Ishikawa (cell line): ENCODE measurements at regions not wholly inside any gene's neighbourhood (a gene's known extent, or its start where the extent isn't known, plus 50 kb on each side); places are given as distances from the start of the nearest gene placed in this dataset.

Experiments used
- CEBPB ChIP-seq: IDR thresholded peaks from 2 replicates; pipeline ENCODE4 v1.6.1; 2012
- CREB1 ChIP-seq: IDR thresholded peaks from 2 replicates; pipeline ENCODE4 v1.6.1; 2012; ENCODE audit warnings: low read depth
- EGR1 ChIP-seq: IDR thresholded peaks from 2 replicates; pipeline ENCODE4 v1.6.1; 2012
- EP300 ChIP-seq: IDR thresholded peaks from 2 replicates; pipeline ENCODE4 v1.6.1; 2012; ENCODE audit warnings: borderline replicate concordance
- FOXM1 ChIP-seq: IDR thresholded peaks from 2 replicates; pipeline ENCODE4 v1.6.1; 2012; ENCODE audit warnings: low read depth, borderline replicate concordance
- NFIC ChIP-seq: IDR thresholded peaks from 2 replicates; pipeline ENCODE4 v1.6.1; 2012
- RAD21 ChIP-seq: IDR thresholded peaks from 2 replicates; pipeline ENCODE4 v1.6.1; 2012; ENCODE audit warnings: low read depth
- TAF1 ChIP-seq: IDR thresholded peaks from 2 replicates; pipeline ENCODE4 v1.6.1; 2012; ENCODE audit warnings: low read depth, mild to moderate bottlenecking
- TCF12 ChIP-seq: IDR thresholded peaks from 2 replicates; pipeline ENCODE4 v1.6.1; 2012; ENCODE audit warnings: low read depth
- TEAD4 ChIP-seq: IDR thresholded peaks from 2 replicates; pipeline ENCODE4 v1.6.1; 2012
- YY1 ChIP-seq: IDR thresholded peaks from 2 replicates; pipeline ENCODE4 v1.6.1; 2012; ENCODE audit warnings: low read depth
- ZBTB7A ChIP-seq: IDR thresholded peaks from 2 replicates; pipeline ENCODE4 v1.6.1; 2012; ENCODE audit warnings: low read depth
- TF ChIP-seq, protein P1 (sequence below): IDR thresholded peaks from 2 replicates; pipeline ENCODE4 v1.6.1; 2012; ENCODE audit warnings: low read depth, mild to moderate bottlenecking
- TF ChIP-seq, protein P2 (sequence below): IDR thresholded peaks from 2 replicates; pipeline ENCODE4 v1.6.1; 2012
- TF ChIP-seq, protein P3 (sequence below): IDR thresholded peaks from 2 replicates; pipeline ENCODE4 v1.6.1; 2012

DNA sequence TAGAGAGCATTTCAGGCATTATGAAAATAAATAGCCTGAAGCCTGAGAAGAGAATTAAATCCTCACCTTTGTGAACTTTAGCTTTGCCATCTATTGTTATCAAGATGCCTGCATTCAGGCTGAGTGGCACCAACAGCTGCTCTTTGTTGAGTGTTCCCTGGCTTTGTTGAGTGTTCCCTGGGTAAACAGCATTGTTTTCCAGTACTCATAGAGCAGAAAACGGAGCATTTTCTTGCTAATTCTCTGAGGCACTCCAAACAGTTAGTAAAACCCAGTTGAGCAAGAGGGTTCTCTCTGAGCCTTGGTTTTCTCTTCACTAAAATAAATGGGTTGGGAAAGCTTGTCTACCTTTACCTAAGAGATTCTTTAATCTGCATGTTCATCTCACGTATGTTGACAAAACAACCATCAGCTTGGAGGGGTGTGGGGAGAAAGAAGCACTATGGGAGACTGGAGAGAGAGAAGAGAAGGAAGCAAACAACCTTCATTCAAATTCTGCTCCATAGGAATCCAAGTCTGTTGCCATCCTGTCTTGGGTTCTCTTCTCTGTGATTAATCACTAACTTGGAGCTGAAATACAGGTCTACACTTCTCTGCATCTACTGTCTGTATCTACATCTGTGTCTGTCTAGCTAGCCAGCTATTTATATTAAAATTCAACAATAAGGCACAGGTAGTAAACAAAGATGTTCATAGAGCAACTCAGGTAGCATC is 567.0 kb upstream of the SOX11 start:
- TF ChIP-seq TAF1 (no peak), CEBPB (no peak), CREB1 (no peak), RAD21 (no peak), EP300 (no peak), NFIC (no peak), TEAD4 (no peak), TCF12 (no peak), FOXM1 (no peak), ZBTB7A (no peak)
- TF ChIP-seq, protein P1, sequence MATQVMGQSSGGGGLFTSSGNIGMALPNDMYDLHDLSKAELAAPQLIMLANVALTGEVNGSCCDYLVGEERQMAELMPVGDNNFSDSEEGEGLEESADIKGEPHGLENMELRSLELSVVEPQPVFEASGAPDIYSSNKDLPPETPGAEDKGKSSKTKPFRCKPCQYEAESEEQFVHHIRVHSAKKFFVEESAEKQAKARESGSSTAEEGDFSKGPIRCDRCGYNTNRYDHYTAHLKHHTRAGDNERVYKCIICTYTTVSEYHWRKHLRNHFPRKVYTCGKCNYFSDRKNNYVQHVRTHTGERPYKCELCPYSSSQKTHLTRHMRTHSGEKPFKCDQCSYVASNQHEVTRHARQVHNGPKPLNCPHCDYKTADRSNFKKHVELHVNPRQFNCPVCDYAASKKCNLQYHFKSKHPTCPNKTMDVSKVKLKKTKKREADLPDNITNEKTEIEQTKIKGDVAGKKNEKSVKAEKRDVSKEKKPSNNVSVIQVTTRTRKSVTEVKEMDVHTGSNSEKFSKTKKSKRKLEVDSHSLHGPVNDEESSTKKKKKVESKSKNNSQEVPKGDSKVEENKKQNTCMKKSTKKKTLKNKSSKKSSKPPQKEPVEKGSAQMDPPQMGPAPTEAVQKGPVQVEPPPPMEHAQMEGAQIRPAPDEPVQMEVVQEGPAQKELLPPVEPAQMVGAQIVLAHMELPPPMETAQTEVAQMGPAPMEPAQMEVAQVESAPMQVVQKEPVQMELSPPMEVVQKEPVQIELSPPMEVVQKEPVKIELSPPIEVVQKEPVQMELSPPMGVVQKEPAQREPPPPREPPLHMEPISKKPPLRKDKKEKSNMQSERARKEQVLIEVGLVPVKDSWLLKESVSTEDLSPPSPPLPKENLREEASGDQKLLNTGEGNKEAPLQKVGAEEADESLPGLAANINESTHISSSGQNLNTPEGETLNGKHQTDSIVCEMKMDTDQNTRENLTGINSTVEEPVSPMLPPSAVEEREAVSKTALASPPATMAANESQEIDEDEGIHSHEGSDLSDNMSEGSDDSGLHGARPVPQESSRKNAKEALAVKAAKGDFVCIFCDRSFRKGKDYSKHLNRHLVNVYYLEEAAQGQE: no peak
- TF ChIP-seq, protein P2, sequence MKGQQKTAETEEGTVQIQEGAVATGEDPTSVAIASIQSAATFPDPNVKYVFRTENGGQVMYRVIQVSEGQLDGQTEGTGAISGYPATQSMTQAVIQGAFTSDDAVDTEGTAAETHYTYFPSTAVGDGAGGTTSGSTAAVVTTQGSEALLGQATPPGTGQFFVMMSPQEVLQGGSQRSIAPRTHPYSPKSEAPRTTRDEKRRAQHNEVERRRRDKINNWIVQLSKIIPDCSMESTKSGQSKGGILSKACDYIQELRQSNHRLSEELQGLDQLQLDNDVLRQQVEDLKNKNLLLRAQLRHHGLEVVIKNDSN: no peak
- TF ChIP-seq, protein P3, sequence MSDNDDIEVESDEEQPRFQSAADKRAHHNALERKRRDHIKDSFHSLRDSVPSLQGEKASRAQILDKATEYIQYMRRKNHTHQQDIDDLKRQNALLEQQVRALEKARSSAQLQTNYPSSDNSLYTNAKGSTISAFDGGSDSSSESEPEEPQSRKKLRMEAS: no peak

DNA sequence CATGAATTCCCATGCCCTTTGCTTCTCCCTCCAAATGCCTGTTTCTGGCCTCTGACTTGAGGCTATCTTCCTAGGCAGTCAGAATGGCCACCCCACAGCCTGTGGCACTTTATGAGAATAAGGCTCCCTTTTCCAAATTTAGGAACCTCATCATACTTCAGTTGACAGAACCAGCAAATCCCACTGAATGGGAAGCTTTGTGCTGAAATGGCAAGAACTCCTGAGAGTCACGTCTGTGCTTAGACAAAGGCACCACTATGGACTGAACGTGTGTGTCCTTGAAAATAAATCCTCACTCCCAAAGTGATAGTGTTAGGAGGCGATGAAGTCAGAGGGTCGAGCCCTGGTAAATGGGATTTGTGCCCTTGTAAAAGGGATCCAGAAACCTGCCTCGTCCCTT is 559.9 kb upstream of the SOX11 start:
- TF ChIP-seq TAF1 (no peak), TEAD4 (no peak), EP300 (no peak), TCF12 (no peak), YY1 (no peak), ZBTB7A (no peak), FOXM1 (no peak), RAD21 (no peak), CREB1 (no peak), CEBPB (no peak), NFIC (no peak), EGR1 (no peak)
- TF ChIP-seq, protein P1: no peak
- TF ChIP-seq, protein P3: no peak
- TF ChIP-seq, protein P2: no peak

DNA sequence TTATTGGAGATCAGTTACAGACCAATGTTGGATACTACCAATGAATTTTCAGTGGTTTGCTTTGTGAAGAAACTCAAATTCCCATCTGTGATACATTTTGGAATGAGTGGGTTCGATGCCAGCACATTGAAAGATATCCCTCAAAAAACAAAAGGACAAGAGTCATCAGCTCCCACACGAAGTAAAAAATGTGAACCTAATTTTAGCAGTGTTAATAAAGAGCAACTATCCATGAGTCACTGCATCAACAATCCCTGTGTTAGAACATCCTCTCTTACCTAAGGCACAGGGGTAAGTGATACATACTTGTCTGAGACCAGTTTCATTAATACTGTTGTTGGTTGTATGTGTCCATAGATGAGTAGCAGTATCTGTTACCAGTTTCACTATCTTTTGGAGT is 551.8 kb upstream of the SOX11 start:
- no peak for TF ChIP-seq CEBPB
- TF ChIP-seq TAF1: no peak
- TF ChIP-seq EP300: no peak
- TF ChIP-seq CREB1: no peak
- TF ChIP-seq TCF12: no peak
- no peak for TF ChIP-seq NFIC
- TF ChIP-seq, protein P3: no peak
- no peak for TF ChIP-seq FOXM1
- TF ChIP-seq TEAD4: no peak
- TF ChIP-seq, protein P2: no peak
- TF ChIP-seq, protein P1: no peak
- TF ChIP-seq EGR1: no peak
- TF ChIP-seq ZBTB7A: no peak
- TF ChIP-seq RAD21: no peak
- no peak for TF ChIP-seq YY1
